ENCODE measurements at regions not wholly inside any gene's neighbourhood (a gene's known extent, or its start where the extent isn't known, plus 50 kb on each side); places are given as distances from the start of the nearest gene placed in this dataset.
"Not testable (repeated sequence)": the region's sequence is repeated elsewhere in the genome, so short reads cannot be mapped to it uniquely, and the experiment has no call there.

DNA sequence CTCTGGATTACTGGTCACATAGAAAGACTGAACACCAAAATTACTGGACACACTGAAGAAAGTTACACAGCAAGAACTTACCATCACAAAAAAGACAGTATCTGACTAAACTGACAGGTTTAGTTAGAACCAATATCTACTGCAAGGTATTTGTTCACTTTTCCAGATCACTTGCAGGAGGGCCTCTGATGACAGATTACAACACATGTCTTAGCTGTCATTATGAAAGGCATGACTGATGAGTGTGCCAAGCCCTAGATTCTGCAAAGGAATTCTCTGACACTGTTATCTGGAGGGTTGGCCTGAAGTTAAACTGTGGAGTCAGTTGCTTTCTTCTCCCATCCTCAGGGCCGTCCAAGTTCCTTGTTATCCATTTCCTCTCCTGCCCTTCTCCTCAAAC is 242.7 kb downstream of the KIF20B start:
- no peak for DNase-seq (ENCODE audit: low read depth in 4 of 4, low spot score in 2 of 4)

DNA sequence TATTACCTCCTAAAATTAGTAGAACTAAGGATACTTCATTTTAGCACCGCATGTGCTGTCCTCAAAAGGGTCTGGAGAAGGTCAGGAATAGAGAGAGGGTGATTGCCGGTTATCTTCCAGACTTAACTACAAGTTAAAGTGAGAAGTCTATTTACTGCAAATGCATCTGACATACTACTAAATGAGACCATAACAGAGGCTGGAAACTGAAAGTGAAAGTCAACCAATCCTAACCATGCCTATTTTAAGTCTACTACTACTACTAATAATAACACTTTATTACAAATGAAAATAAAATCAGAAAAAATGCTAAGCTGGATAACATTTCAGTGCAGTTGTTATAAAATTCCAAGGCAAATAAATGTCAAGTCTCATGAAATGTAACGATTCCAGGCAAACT is 244.7 kb downstream of the KIF20B start:
- DNase-seq (ENCODE audit: low read depth in 4 of 4, low spot score in 2 of 4): no peak

DNA sequence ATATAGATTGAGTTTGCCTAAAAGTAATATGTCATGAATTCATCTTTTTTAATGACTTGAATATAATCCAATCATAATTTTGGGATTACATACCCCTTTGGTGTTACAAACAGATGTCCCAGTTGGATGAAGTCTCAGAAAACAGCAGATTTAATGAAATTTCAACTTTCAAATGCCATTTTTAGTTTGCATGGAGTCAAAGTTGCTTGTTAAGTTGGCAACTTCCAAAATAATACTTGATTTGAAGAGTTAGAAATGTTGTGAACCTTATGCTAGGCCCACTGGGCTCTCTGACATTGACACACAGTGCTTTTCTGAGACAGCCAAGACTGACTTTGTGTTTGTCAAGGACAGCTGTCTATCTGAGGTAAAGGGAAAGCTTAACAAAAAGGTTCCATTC is 248.1 kb downstream of the KIF20B start:
- no peak for DNase-seq (ENCODE audit: low read depth in 4 of 4, low spot score in 2 of 4)

DNA sequence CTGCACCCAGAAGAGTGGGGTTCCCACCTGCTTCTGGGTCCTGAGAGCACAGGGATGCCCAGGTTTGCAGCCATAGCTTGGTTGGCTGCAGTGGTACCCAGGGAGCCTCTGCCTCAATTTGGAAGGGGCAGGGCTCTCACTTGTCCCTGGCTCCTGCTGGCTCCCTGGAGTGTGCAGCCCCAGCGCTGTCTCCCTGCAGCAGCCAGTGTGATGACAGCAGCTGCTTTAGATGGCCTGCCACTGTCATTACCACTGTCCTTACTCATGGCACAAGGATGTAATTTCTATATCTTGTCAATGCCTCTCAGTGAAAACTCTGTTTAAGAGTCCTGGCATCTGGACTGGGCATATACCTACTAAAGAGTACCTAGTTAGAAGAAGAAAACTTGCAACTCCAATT is 250.9 kb downstream of the KIF20B start:
- DNase-seq (ENCODE audit: low read depth in 4 of 4, low spot score in 2 of 4): no peak

DNA sequence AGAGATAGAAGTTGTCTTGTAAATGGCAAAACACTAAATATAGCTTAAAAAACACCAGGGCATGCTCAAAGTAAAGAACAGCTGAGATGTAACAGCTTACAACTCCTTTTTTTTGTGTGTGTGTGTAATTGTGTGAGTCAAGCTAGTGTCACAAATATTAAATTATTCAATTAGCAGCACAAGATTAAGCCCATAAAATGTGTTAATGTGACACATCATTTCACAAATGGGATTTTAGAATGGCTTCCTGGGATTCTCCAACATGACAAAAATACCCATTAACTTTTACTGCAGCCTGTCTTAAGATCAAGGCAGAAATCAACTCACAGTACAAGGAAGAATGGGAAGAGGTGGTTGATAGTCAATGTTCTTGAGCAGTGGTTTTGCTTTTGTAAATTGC is 251.4 kb downstream of the KIF20B start:
- DNase-seq (ENCODE audit: low read depth in 4 of 4, low spot score in 2 of 4): no peak

DNA sequence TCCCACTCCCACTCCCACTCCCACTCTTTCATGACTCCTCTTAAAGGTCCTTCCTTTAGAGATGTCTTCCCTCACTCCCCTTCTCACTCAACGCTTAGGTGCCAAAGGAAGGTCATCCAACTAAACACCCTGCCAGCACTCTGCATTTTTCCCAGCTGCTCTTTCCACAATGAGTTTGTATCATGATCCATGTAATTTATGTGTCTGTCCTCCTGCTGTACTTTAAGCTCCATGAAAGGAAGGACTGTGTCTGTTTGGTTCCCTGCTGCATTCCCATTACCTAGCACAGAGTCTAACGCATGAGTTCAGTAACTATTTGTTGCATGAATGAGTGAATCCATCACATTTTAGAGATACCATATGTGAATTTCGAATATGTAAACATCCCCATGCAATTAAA is 252.7 kb downstream of the KIF20B start:
- DNase-seq (ENCODE audit: low read depth in 4 of 4, low spot score in 2 of 4): no peak

DNA sequence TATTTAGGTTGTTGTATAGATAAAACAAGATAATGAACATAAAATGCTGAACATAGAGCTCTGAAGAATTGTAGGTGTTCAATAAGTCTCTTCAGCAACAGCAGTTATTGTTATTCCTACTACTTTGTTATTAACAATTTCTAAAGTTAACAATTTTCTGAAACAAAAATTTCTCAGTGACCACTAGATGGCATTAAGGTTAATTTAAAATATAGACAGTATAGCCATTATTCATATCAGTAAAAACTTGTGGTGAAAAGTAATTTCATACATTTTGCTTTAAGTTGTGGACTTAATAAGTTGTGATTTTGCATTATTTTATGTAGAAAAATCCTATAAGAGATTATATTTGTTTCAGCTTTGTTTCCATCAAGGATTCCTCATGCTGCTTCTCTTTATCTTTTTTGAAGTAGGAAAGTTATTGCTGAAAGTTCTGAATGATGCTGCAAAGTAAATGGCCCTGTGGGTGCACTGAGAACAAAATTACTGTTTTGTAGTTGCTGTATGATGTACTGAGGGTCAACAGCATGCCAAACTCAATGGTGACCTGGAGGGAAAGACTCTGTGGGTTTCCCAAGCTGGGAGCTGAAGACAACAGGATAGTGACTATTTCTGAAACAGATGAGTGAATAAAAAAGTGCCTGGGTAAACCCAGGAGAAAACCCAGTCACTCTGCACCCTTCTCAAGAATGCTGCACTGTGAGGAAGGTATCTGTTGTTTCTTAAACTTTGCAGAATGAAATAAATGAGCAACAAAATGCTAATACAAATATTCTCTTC is 253.6 kb downstream of the KIF20B start:
- no peak for DNase-seq (ENCODE audit: low read depth in 4 of 4, low spot score in 2 of 4)

DNA sequence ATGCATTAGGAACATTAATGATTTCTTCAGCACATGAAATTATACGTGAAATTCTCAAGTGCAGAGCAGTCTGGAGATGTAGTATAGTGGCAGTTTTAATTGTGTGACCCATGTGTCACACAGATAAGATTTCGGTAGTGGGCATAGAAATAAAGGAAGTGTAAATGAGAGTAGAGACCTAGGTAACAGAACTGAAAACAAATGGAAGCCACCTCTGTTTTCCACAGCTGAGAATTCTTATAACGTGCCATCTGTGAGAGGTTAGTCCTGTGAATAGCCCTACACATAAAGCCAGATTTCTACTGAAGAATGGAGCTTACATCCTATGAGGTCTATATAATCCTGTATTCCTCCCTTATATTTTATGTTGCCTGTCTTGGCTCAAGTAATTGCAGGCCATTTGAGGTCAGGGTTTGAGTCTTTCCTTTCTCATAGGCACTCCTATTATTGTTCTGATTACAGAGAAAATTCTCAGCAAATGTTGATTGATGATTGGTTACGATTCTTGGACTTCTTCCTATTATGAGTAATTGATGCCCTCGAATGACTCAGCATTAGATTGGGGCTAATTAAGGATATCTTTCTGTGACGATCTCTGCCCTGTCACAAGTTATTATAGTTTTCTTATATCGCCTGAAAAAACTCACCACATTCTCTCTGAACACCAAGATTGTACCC is 258.2 kb downstream of the KIF20B start:
- DNase-seq (ENCODE audit: low read depth in 4 of 4, low spot score in 2 of 4): no peak

DNA sequence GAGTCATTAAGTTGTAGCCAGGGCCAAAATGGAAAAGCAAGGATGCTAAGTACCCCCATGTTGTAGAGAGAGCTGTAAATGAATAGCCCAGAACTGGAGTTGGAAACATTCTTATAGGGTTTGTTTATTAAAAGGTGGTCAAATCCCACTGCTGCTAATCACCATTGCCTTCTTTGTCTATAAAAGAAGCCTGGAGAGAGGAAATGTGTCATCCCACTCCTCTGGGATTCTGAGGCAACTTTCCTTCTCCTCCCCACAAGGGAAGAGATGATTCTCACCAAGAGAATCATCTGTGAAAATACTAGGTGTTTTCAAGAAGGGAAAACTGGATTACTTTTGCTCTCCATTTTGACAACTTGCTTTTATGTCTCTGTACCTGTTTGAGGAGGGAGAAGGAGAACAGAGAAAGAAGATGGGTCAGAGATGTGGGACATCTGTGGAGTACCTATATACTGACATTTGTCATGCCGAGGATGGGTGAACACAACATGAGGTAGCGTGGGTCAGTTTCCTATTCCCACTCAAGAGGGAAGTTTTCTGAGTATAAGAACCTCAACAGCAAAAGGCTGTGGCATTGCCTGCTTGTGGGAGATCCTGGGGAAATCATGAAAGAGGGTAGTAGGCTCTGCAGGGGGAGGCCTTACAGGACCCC is 262.2 kb downstream of the KIF20B start:
- no peak for DNase-seq (ENCODE audit: low read depth in 4 of 4, low spot score in 2 of 4)

DNA sequence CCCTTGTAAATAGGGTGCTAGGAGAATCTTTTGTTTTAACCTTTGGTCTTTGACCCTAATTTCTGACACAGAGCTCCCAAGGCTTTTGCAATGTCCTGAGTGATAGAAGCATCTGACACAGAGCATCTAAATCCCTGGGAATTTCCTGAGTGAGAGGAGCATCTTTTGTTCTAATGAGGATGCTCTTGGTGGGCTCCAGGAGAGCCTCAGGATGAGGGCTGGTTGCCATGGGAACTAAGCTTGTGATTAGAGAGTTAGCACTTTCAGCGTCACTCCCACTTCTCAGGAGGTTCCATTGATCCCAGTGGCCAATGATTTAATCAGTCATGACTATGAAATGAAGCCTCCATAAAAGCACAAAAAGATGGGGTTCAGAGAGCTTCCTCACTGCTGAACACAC is 264.8 kb downstream of the KIF20B start:
- DNase-seq (ENCODE audit: low read depth in 4 of 4, low spot score in 2 of 4): no peak

DNA sequence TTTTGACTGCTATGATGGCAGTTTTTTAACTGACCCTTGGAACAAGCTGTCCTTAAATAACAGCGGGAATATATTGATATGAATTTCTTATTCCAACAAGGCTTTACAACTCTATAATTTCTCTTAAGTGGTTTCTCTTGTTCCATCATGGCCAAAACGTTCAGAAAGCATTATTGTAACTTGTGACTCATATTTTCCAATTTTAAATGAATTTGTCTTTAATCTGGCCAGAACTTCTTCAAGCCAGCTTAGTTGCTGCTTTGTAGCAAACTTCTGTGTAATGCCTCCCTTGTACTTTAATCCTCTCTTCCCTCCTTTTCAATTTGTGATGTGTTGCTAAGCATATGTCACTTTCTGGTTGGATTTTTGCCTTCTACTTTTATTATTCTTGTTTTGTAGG is 271.9 kb downstream of the KIF20B start:
- no peak for DNase-seq (ENCODE audit: low read depth in 4 of 4, low spot score in 2 of 4)

DNA sequence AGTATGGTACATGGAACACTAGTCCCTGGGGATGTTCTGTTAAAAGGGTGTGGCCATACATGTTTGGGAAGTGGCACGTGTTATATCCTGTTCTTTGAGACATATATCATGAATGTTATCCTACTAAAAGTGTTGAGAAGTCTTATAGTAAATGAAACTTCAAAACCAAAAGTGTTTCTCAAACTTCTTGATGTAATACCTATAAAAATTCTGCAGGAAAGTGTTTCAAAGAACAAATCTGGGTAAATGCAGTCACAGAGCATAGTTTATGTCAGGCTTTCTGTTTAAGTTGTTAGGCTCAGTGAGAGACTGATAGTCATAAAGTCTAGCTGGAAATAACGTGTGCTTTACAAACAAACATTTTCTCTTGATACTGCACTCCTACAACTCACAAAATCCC is 273.7 kb downstream of the KIF20B start:
- no peak for DNase-seq (ENCODE audit: low read depth in 4 of 4, low spot score in 2 of 4)

DNA sequence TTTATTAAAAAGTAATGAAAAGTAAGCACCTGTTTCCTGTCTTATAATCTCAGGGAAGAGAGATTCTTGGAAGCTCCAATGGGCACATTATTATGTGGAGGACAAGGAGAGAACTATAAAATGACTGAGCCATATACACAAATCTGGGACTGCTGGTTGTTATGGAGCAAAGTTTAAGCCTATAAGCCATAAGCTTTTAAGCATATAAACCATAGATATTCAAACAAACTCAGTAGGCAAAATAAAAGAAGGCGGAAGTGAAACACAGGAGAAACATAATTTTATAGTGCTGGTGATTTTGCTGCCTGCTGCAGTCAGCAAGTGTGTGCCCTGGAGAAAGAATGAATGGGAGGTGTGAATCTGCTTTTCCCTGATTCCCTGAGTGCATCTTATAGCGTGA is 274.4 kb downstream of the KIF20B start:
- DNase-seq (ENCODE audit: low read depth in 4 of 4, low spot score in 2 of 4): no peak

DNA sequence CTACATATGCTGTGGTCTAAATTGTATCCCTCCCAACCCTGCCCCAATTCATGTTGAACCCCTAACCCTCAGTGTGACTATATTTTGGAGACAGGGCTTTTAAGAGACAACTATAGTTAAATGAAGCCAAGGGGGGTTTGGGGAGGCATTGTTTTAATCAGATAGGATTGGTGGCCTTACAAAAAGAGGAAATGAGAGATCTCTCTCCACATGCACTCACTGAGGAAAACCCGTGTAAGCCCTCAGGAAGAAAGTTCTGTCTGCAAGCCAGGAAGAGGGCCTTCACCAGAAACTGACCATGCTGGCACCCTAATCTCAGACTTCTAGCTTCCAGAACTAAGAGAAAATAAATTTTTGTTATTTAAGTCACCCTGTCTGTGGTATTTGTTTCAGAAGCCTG is 276.7 kb downstream of the KIF20B start:
- no peak for DNase-seq (ENCODE audit: low read depth in 4 of 4, low spot score in 2 of 4)

DNA sequence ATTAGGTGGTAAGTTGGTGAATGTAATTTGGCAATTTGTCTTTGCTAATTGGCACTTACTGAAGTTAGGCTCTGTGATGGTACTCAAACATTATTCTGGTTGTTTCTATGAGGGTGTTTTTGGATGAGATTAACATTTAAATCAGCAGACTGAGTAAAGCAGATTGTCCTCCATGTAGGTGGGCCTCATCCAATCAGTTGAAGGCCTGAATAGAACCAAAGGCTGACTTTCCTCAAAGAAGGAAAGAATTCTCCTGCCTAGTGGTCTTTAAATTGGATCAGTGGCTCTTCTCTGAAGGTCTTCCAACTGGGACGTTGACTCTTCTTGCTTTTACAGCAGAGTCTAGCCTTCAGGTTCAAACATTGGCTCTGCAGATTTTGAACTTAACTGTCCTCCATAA is 278.3 kb downstream of the KIF20B start:
- no peak for DNase-seq (ENCODE audit: low read depth in 4 of 4, low spot score in 2 of 4)

DNA sequence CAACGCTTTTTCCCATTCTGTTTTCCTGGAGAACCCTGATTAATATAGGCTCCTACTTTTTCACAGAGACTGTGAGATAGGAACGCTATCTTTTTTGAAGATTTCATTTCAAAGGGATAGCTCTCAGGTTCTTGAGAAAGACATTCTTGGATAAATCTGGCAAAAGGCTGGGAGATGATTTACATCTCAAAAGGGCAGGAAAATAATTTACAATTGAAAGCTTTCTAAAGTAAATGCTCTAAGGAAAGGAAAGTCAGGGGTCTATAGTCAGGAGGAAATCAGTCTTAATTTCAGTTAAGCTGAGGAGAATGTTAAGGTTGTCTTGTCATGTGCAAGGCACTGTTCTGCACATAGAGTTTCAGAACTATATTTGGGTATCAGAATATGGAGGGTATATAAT is 278.8 kb downstream of the KIF20B start:
- DNase-seq (ENCODE audit: low read depth in 4 of 4, low spot score in 2 of 4): no peak

DNA sequence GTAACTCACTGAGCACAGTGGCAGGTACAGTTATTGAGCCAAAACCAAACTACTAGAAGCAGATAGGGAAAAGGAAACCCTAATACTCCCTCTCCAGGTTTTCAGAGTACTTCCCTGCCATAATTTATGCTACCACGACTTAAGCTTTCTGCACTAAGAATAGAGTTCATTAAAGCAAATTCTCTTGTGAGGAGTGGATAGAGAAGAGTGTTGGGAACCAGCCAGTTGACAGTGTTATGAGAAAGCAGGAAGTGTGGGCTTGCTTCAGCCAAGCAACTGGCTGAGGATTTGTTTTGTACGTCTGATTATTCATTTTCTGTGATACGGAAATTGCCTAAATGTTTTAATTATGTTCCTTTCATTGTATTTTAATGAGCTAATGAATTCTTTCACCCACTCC is 280.5 kb downstream of the KIF20B start:
- no peak for DNase-seq (ENCODE audit: low read depth in 4 of 4, low spot score in 2 of 4)

DNA sequence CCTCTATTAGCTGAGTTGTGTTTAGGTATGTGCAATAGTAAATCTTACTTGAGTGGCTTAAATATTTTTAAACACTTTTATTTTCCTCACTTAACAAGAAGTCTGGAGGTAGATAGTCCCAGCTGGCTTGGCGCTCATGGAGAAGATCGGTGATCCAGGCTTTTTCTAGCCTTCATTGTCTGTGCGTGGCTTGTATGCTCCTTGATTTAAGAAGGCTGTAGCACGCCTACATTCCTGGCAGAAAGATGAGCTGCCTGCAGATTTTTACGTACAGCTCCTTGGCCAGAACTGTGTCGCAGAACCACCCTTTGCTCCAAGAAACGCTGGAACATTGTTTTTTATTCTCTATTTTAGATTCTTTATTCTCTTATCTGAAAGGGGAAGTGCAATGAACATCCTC is 284.1 kb downstream of the KIF20B start:
- no peak for DNase-seq (ENCODE audit: low read depth in 4 of 4, low spot score in 2 of 4)

DNA sequence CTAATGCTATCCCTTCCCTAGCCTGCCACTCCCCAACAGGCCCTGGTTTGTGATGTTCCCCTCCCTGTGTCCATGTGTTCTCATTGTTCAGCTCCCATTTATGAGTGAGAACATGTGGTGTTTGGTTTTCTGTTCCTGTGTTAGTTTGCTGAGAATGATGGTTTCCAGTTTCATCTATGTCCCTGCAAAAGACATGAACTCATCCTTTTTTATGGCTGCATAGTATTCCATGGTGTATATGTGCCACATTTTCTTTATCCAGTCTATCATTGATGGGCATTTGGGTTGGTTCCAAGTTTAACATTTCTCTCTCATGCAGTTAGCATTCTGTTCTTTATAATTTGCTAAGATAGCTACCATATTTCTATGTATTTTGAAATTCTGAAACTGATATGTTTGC is 287.0 kb downstream of the KIF20B start:
- not testable (repeated sequence) for DNase-seq (ENCODE audit: low read depth in 4 of 4, low spot score in 2 of 4)

DNA sequence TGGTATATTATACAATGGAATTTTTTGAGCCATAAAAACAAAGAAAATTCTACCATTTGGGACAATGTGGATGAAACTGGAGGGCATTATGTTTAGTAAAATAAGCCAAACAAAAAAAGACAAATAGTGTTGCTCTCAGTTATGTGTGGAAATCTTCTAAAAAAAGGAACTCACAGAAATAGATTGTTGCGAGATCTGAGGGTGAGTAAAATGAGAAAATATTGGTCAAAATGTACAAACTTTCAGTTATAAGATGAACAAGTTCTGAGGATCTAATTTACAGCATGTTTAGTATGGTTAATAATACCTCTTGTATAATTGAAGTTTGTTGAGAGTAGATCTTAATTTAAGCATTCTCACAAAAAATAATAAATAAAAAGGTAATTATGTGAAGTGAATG is 291.2 kb downstream of the KIF20B start:
- DNase-seq (ENCODE audit: low read depth in 4 of 4, low spot score in 2 of 4): no peak

DNA sequence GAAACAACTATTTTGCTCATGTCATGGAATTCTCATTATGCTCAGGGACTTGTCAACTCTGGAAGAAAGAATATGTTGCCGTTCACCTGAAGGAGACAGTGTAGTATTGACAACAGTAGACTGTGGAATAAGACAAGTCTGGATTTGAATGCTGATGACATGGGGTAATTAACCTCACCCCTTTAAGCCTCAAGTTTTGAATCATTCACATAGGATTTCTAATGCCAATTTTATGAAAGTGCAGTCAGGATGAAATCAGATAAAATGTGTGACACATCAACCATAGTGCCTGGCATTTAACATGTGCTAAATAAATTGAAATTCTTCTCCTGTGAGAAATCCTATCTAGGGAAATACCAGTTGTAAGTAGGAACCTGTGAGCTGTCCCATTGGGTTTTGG is 305.8 kb downstream of the KIF20B start:
- DNase-seq (ENCODE audit: low read depth in 4 of 4, low spot score in 2 of 4): no peak

DNA sequence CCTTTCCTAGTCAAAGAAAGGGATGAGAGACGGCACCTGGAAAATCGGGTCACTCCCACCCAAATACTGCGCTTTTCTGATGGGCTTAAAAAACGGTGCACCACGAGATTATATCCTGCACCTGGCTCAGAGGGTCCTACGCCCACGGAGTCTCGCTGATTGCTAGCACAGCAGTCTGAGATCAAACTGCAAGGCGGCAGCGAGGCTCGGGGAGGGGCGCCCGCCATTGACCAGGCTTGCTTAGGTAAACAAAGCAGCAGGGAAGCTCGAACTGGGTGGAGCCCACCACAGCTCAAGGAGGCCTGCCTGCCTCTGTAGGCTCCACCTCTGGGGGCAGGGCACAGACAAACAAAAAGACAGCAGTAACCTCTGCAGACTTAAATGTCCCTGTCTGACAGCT is 309.9 kb downstream of the KIF20B start:
- DNase-seq (ENCODE audit: low read depth in 4 of 4, low spot score in 2 of 4): not testable (repeated sequence)
